ENCODE measurements at regions not wholly inside any gene's neighbourhood (a gene's known extent, or its start where the extent isn't known, plus 50 kb on each side); places are given as distances from the start of the nearest gene placed in this dataset.

DNA sequence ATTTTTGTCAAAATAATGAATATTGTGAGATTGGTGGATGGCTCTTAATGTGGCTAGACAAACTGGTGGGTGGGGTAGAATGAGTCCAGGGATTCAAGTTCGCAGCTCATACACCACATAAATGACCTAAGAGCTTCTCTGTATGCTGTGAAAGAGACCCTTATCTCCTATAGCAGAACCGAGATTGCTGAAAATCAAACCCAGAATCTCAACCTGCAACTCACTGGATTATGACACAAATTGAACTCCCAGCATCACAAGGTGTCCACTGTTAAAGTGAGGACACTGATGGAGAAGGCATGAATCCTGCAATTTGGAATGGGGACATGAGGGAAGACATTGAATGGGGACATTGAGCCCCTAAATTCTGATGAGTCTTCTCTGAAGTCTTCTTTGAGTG is 51.3 kb upstream of the CNKSR3 start:
- H3K4me3 Mint-ChIP-seq: no peak overlapping the region
- H3K9me3 Mint-ChIP-seq: no peaks in the 10 kb centered on the region
- intact Hi-C loops (cut with micrococcal nuclease): no loop called here
- H3K27ac Mint-ChIP-seq: no peak overlapping the region
- H3K4me1 Mint-ChIP-seq: no peaks in the 10 kb centered on the region
- DNase-seq: no peak
- H3K36me3 Mint-ChIP-seq (ENCODE audit: low read depth): no peaks in the 10 kb centered on the region
- H3K27me3 Mint-ChIP-seq: no peaks in the 10 kb centered on the region

- Mint-ChIP-seq H3K4me3 (no peak overlapping the region), H3K9me3 (no peaks in the 10 kb centered on the region), H3K36me3 (ENCODE audit: low read depth) (no peaks in the 10 kb centered on the region), H3K27me3 (no peaks in the 10 kb centered on the region), H3K27ac (no peak overlapping the region), H3K4me1 (no peaks in the 10 kb centered on the region)
- intact Hi-C loops (cut with micrococcal nuclease): no loop called here
- no peak for DNase-seq
Observed at GRCh38 chr6:154565331-154565730, 54.8 kb upstream of the CNKSR3 start.

- no peak overlapping the region for H3K27ac Mint-ChIP-seq
- H3K4me3 Mint-ChIP-seq: no peak overlapping the region
- no peaks in the 10 kb centered on the region for H3K4me1 Mint-ChIP-seq
- no peak for DNase-seq
- H3K9me3 Mint-ChIP-seq: no peaks in the 10 kb centered on the region
- no peaks in the 10 kb centered on the region for H3K36me3 Mint-ChIP-seq (ENCODE audit: low read depth)
- intact Hi-C loops (cut with micrococcal nuclease): no loop called here
- no peaks in the 10 kb centered on the region for H3K27me3 Mint-ChIP-seq
Observed at GRCh38 chr6:154566866-154567265, 56.4 kb upstream of the CNKSR3 start.

GRCh38 chr6:154567695-154568220 is 57.3 kb upstream of the CNKSR3 start:
- Mint-ChIP-seq H3K4me3 (no peak overlapping the region), H3K9me3 (no peaks in the 10 kb centered on the region), H3K27me3 (peaks cover 2% of the 10 kb centered on the region), H3K36me3 (ENCODE audit: low read depth) (no peaks in the 10 kb centered on the region), H3K4me1 (no peaks in the 10 kb centered on the region), H3K27ac (no peak overlapping the region)
- no peak for DNase-seq
- intact Hi-C loops (cut with micrococcal nuclease): no loop called here

- Mint-ChIP-seq H3K9me3 (no peaks in the 10 kb centered on the region), H3K36me3 (ENCODE audit: low read depth) (no peaks in the 10 kb centered on the region), H3K27ac (no peak overlapping the region), H3K27me3 (peaks cover 2% of the 10 kb centered on the region), H3K4me1 (no peaks in the 10 kb centered on the region), H3K4me3 (no peak overlapping the region)
- intact Hi-C loops (cut with micrococcal nuclease): no loop called here
- no peak for DNase-seq
Observed at GRCh38 chr6:154569156-154569862, 58.8 kb upstream of the CNKSR3 start.

DNA sequence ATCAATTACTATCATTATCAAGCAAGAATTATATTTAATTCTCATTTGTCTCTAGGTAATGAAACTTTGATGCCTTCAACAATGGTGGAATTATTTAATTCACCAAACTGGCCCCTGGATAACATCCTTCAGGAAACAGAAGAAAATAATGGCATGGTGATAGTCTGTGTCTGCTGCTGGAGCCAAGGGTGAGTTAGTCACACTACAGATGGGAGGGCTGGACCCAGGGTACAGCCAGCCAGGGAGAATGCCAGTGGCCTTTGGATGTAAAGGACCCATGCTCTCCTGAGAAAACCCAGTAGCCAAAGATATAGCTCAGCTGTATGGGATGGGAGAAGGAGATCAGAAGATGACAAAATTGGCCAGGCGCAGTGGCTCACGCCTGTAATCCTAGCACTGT is 60.0 kb upstream of the CNKSR3 start:
- Mint-ChIP-seq H3K36me3 (ENCODE audit: low read depth) (no peaks in the 10 kb centered on the region), H3K9me3 (no peaks in the 10 kb centered on the region), H3K4me1 (no peaks in the 10 kb centered on the region), H3K27me3 (peaks cover 2% of the 10 kb centered on the region), H3K4me3 (no peak overlapping the region), H3K27ac (no peak overlapping the region)
- DNase-seq: no peak
- intact Hi-C loops (cut with micrococcal nuclease): no loop called here

DNA sequence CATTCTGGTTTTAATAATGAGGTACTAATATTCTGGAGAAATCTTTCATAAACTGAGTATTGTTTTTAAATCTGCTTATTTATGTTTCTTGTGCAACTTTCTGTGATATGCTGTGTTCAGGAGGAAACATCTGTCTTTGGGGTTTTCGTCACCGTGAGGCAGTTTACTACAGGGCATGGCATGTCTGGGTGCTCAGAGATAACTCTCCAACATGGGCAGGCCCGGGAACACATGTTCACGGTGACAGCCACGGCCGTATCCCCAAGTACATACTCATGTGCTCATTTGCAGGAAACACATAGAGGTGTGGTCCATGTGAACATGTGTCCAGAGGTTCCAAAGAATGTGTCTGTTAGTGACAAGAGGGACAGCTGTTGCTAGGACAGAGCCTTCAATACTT is 62.1 kb upstream of the CNKSR3 start:
- DNase-seq: no peak
- Mint-ChIP-seq H3K27me3 (peaks cover 2% of the 10 kb centered on the region), H3K9me3 (peaks cover 7% of the 10 kb centered on the region), H3K27ac (no peak overlapping the region), H3K36me3 (ENCODE audit: low read depth) (no peaks in the 10 kb centered on the region), H3K4me3 (no peak overlapping the region), H3K4me1 (no peaks in the 10 kb centered on the region)
- intact Hi-C loops (cut with micrococcal nuclease): no loop called here

- intact Hi-C loops (cut with micrococcal nuclease): no loop called here
- no peak for DNase-seq
- Mint-ChIP-seq H3K27ac (no peak overlapping the region), H3K4me1 (no peaks in the 10 kb centered on the region), H3K36me3 (ENCODE audit: low read depth) (no peaks in the 10 kb centered on the region), H3K27me3 (no peaks in the 10 kb centered on the region), H3K9me3 (peaks cover 10% of the 10 kb centered on the region), H3K4me3 (no peak overlapping the region)
Observed at GRCh38 chr6:154578004-154578559, 67.6 kb upstream of the CNKSR3 start.

DNA sequence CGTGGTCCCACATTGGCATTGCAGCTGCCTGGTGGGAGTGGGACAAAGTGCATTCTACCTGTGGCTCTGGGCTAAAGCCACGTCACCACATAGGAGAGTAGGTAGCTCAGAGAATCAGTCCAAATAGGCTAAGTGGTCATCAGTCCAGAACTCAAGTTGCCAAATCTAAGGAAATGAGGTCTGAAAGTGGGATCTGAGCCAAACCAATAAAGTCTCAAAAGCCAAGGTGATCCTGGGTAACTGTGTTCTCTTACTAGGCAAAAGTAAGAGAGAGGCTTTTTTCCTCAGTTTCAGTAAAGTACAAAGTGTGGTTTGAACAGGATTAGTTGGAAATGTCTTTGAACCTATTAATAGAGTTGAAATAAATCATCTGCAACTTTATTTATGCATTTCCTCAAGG is 68.6 kb upstream of the CNKSR3 start:
- no peak overlapping the region for H3K4me3 Mint-ChIP-seq
- no peak for DNase-seq
- H3K9me3 Mint-ChIP-seq: peaks cover 10% of the 10 kb centered on the region
- no peaks in the 10 kb centered on the region for H3K36me3 Mint-ChIP-seq (ENCODE audit: low read depth)
- H3K27me3 Mint-ChIP-seq: no peaks in the 10 kb centered on the region
- H3K27ac Mint-ChIP-seq: no peak overlapping the region
- intact Hi-C loops (cut with micrococcal nuclease): no loop called here
- H3K4me1 Mint-ChIP-seq: no peaks in the 10 kb centered on the region

GRCh38 chr6:154579485-154579884 is 69.0 kb upstream of the CNKSR3 start:
- DNase-seq: no peak
- Mint-ChIP-seq H3K4me1 (no peaks in the 10 kb centered on the region), H3K27ac (no peak overlapping the region), H3K27me3 (no peaks in the 10 kb centered on the region), H3K9me3 (peaks cover 10% of the 10 kb centered on the region), H3K36me3 (ENCODE audit: low read depth) (no peaks in the 10 kb centered on the region), H3K4me3 (no peak overlapping the region)
- intact Hi-C loops (cut with micrococcal nuclease): no loop called here

- H3K27ac Mint-ChIP-seq: no peak overlapping the region
Observed at GRCh38 chr6:154580397-154581135, 70.1 kb upstream of the CNKSR3 start.

DNA sequence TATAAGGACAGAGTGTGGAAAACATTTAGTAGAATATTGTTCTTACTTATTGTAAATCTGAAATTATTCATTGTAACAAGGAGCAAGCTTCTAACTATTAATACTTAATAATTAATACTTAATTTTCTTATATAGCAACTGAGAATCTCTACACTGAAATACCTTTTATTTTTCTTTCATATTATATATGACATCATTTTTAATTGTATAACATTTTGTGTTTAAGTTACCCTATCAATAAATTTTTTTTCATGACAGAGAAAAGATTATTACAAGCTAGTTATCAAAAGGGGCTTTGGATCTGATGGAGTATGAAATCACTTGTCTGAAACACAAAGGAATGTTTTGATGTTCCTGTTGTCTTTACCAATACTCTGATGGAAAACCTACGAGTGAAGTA is 72.2 kb upstream of the CNKSR3 start:
- H3K9me3 Mint-ChIP-seq: peaks cover 2% of the 10 kb centered on the region
- H3K36me3 Mint-ChIP-seq (ENCODE audit: low read depth): no peaks in the 10 kb centered on the region
- H3K4me3 Mint-ChIP-seq: no peak overlapping the region
- H3K27ac Mint-ChIP-seq: no peak overlapping the region
- peaks cover 6% of the 10 kb centered on the region for H3K27me3 Mint-ChIP-seq
- DNase-seq: no peak
- intact Hi-C loops (cut with micrococcal nuclease): no loop called here
- H3K4me1 Mint-ChIP-seq: no peaks in the 10 kb centered on the region

More at GRCh38 chr6:154580397-154581135, 70.1 kb upstream of the CNKSR3 start:
- peaks cover 10% of the 10 kb centered on the region for H3K9me3 Mint-ChIP-seq
- H3K4me3 Mint-ChIP-seq: no peak overlapping the region
- no peaks in the 10 kb centered on the region for H3K36me3 Mint-ChIP-seq (ENCODE audit: low read depth)
- no peak for DNase-seq
- intact Hi-C loops (cut with micrococcal nuclease): no loop called here
- H3K27me3 Mint-ChIP-seq: peaks cover 4% of the 10 kb centered on the region
- H3K4me1 Mint-ChIP-seq: no peaks in the 10 kb centered on the region

- DNase-seq: no peak
- no peaks in the 10 kb centered on the region for H3K36me3 Mint-ChIP-seq (ENCODE audit: low read depth)
- peaks cover 2% of the 10 kb centered on the region for H3K9me3 Mint-ChIP-seq
- H3K4me1 Mint-ChIP-seq: no peaks in the 10 kb centered on the region
- H3K4me3 Mint-ChIP-seq: no peak overlapping the region
- intact Hi-C loops (cut with micrococcal nuclease): no loop called here
- no peak overlapping the region for H3K27ac Mint-ChIP-seq
- H3K27me3 Mint-ChIP-seq: peaks cover 7% of the 10 kb centered on the region
Observed at GRCh38 chr6:154583546-154584188, 73.2 kb upstream of the CNKSR3 start.

GRCh38 chr6:154590756-154591155 is 80.3 kb upstream of the CNKSR3 start:
- intact Hi-C loops (cut with micrococcal nuclease): no loop called here
- no peak for DNase-seq
- H3K4me1 Mint-ChIP-seq: no peaks in the 10 kb centered on the region
- no peaks in the 10 kb centered on the region for H3K9me3 Mint-ChIP-seq
- no peak overlapping the region for H3K27ac Mint-ChIP-seq
- H3K4me3 Mint-ChIP-seq: no peak overlapping the region
- H3K36me3 Mint-ChIP-seq (ENCODE audit: low read depth): no peaks in the 10 kb centered on the region
- peaks cover 5% of the 10 kb centered on the region for H3K27me3 Mint-ChIP-seq

Data from activated CD4-positive, alpha-beta T cell treated with anti-CD3 and anti-CD28 coated beads, Interleukin-2, amount 10 ng/mL, durations not matched to agents 24 days and 14 days (primary cell).